ENCODE measurements at regions not wholly inside any gene's neighbourhood (a gene's known extent, or its start where the extent isn't known, plus 50 kb on each side); places are given as distances from the start of the nearest gene placed in this dataset.

GRCh38 chr2:184031402-184032147, 566.8 kb upstream of the ZNF804A start:
- Mint-ChIP-seq H3K4me3 (no peak overlapping the region), H3K27ac (no peak overlapping the region), H3K4me1 (peaks cover 5% of the 10 kb centered on the region), H3K27me3 (ENCODE audit: low read depth) (no peaks in the 10 kb centered on the region), H3K9me3 (no peaks in the 10 kb centered on the region), H3K36me3 (ENCODE audit: low read depth) (no peaks in the 10 kb centered on the region)
- TF ChIP-seq CTCF (IDR thresholded peaks at IDR 0.05; ENCODE audit: unreplicated experiment in 3 of 3) = no peak

- Mint-ChIP-seq H3K27me3 (ENCODE audit: low read depth) (no peaks in the 10 kb centered on the region), H3K27ac (no peak overlapping the region), H3K4me1 (peaks cover 5% of the 10 kb centered on the region), H3K9me3 (no peaks in the 10 kb centered on the region), H3K36me3 (ENCODE audit: low read depth) (no peaks in the 10 kb centered on the region), H3K4me3 (no peak overlapping the region)
- TF ChIP-seq CTCF (IDR thresholded peaks at IDR 0.05; ENCODE audit: unreplicated experiment in 3 of 3) = no peak
These were observed 565.3 kb upstream of the ZNF804A start for GRCh38 chr2:184032983-184033382.

GRCh38 chr2:184037273-184037672, 561.1 kb upstream of the ZNF804A start:
- Mint-ChIP-seq H3K36me3 (ENCODE audit: low read depth) (no peaks in the 10 kb centered on the region), H3K4me1 (no peaks in the 10 kb centered on the region), H3K4me3 (no peak overlapping the region), H3K9me3 (no peaks in the 10 kb centered on the region), H3K27ac (no peak overlapping the region), H3K27me3 (ENCODE audit: low read depth) (no peaks in the 10 kb centered on the region)
- TF ChIP-seq CTCF (IDR thresholded peaks at IDR 0.05; ENCODE audit: unreplicated experiment in 3 of 3) = no peak

GRCh38 chr2:184039493-184039892, 558.8 kb upstream of the ZNF804A start:
- Mint-ChIP-seq H3K27ac (no peak overlapping the region), H3K9me3 (no peaks in the 10 kb centered on the region), H3K27me3 (ENCODE audit: low read depth) (no peaks in the 10 kb centered on the region), H3K4me1 (no peaks in the 10 kb centered on the region), H3K36me3 (ENCODE audit: low read depth) (no peaks in the 10 kb centered on the region), H3K4me3 (no peak overlapping the region)
- TF ChIP-seq CTCF (IDR thresholded peaks at IDR 0.05; ENCODE audit: unreplicated experiment in 3 of 3) = no peak

- H3K27ac Mint-ChIP-seq = no peak overlapping the region
- TF ChIP-seq CTCF (IDR thresholded peaks at IDR 0.05; ENCODE audit: unreplicated experiment in 3 of 3) = no peak
- no peaks in the 10 kb centered on the region for H3K27me3 Mint-ChIP-seq (ENCODE audit: low read depth)
- no peaks in the 10 kb centered on the region for H3K4me1 Mint-ChIP-seq
- H3K4me3 Mint-ChIP-seq = no peak overlapping the region
- no peaks in the 10 kb centered on the region for H3K36me3 Mint-ChIP-seq (ENCODE audit: low read depth)
- no peaks in the 10 kb centered on the region for H3K9me3 Mint-ChIP-seq
These were observed 558.1 kb upstream of the ZNF804A start for GRCh38 chr2:184040230-184040629.

GRCh38 chr2:184041077-184041476, 557.3 kb upstream of the ZNF804A start:
- H3K27ac Mint-ChIP-seq = no peak overlapping the region

More at GRCh38 chr2:184041077-184041476, 557.3 kb upstream of the ZNF804A start:
- H3K36me3 Mint-ChIP-seq (ENCODE audit: low read depth) = no peaks in the 10 kb centered on the region
- TF ChIP-seq CTCF (IDR thresholded peaks at IDR 0.05; ENCODE audit: unreplicated experiment in 3 of 3) = no peak
- no peaks in the 10 kb centered on the region for H3K27me3 Mint-ChIP-seq (ENCODE audit: low read depth)
- no peaks in the 10 kb centered on the region for H3K4me1 Mint-ChIP-seq
- H3K4me3 Mint-ChIP-seq = no peak overlapping the region
- no peaks in the 10 kb centered on the region for H3K9me3 Mint-ChIP-seq

Data from nephron (organoid).